ENCODE measurements at regions not wholly inside any gene's neighbourhood (a gene's known extent, or its start where the extent isn't known, plus 50 kb on each side); places are given as distances from the start of the nearest gene placed in this dataset.
"Not testable (repeated sequence)": the region's sequence is repeated elsewhere in the genome, so short reads cannot be mapped to it uniquely, and the experiment has no call there.

DNA sequence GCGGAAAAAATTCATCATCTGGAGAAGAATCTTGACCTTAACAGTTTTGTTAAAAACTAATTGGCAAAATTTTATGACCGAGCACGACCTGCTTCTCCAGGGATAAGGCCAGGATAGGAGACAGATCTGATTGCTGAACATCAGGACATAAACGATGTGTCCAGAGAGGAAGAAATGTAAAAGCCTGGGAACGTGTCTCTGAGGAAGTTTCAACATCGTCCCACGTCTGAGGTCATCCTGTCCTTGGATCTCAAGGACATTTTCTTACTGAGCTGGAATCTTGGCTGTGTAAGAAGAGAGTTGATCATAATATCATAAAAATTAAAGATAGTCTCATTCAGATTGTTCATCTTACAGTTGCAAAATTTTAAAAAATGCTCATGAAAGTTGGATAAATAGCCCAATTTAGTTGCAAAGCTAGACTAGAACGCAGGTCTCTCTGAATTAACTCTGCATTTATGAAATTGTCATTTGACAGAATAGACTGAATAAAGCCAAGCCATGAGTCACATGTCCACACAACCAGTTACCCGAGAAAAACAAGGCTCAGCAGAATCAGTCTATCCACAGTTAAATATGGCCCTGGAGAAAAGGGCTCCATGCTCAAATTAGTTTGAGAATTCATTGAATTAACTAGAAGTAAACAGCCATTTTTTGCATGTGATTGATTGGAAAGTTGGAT is 120.0 kb upstream of the EGFR start:
- no peak for DNase-seq

DNA sequence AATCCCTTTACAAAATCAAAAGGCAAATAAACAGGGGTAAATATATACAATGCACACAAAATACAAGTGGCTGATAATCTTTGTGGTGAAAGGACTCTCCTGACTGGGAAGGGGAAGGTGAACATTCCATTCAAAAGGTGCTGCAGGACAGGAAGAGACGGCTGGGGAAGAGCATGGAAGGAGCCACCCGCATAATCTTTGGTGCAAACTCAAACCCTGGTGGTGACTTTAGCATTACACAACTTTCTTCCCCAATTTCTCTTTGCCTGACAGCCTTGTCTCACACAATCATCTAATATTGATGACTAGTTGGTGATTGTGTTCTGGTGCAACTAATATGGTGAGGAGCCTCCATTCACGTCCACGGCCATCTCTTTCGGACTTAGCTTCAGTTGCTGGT is 117.0 kb upstream of the EGFR start:
- DNase-seq = no peak

DNA sequence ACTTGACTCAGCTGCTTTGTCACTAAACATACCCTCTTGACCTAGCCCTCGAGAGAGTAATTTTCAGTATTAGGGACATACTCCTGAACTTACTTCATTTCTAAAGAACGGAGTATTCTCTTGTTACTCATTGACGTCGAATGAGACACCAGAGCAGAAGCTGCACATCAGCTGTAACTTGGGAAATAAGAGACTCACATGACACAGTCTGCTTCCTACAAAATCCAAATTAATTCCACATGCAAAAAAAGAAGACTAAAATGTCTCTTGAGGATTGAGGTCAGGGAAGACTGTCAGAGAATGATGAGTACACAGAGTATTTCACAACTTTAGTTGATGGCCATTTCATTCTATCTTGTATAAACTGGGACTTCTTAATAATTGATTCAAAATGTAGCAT is 114.7 kb upstream of the EGFR start:
- no peak for DNase-seq

DNA sequence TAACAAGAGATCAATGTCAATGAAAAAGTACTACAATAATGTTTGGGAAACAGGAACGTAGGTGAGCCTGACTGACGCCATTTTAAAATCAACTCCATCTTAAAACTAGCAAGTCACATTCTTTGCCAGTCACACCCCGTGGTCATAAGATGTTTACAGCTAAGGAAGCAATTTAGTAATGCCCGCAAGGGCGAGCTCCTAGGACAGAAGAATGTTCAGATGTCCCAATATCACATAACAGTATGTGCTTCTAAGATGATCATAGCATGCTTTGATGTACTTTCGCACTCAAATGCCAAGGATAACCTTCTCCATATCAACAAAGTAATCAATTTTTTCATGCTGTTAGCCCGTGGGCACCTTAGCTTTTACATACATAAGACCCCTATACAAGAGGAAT is 113.8 kb upstream of the EGFR start:
- no peak for DNase-seq

DNA sequence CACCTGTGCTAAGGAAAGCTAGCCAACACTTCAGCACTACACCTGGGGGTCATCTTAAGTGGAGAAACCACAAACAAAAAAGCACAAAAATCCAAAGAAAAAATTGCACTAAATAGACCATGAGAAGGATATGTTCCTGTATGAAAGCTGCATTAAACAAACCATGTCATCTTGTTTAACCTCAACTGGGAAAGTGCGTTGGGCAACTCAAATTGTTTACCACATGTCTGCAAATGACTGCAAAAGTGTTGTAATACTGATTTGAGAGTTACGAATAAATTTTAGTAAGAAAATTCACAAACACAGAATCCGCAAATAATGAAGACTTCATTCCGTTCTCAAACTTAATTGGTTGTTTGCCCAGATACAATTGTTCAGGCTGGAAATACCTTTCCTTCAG is 111.9 kb upstream of the EGFR start:
- no peak for DNase-seq

DNA sequence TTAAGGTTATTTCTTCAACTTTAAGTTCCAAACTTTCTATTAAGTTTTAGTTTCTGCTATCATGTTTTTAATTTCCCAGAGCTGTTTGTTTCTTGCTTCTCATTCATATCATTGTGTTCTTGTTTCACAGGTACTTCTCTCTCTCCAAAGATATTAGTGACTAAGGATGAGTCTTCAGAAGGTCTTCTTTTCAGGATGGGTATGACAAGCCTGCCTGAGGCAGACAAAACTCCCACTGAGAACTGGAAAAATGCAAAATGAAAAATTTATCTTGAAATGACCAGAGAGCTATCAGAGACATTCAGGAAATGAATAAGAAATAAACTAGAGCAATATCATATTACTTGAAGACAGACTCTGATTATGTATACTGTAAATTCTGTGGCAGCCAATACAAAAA is 110.8 kb upstream of the EGFR start:
- no peak for DNase-seq

DNA sequence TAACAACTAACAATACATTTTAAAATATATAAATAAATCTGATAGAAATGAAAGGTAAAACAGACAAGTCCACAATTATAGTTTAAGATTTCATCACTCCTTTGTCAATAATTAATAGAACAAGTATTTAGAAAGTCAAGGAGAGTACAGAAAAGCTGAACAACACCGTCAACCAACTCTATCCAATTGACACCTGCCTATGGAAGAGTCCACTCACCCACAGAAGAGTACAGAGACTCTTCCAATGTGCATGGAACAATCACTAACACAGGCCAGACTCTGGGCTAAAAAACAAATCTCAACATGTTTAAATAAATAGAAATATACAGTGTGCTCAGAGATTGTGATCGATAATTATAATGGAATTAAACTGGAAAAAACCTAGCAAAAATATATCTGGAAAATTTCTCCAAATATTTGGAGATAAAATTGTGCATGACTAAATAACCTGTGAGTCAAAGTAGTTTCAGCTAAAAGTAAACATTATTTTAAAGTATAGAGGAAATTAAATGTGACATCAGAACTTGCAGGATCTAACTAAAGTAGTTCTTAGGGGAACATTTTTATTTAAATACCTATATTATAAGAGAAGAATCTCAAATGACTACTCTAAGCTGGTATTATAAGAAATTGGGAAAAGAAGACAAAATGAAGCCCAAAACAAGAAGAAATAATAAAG is 109.9 kb upstream of the EGFR start:
- DNase-seq = no peak

DNA sequence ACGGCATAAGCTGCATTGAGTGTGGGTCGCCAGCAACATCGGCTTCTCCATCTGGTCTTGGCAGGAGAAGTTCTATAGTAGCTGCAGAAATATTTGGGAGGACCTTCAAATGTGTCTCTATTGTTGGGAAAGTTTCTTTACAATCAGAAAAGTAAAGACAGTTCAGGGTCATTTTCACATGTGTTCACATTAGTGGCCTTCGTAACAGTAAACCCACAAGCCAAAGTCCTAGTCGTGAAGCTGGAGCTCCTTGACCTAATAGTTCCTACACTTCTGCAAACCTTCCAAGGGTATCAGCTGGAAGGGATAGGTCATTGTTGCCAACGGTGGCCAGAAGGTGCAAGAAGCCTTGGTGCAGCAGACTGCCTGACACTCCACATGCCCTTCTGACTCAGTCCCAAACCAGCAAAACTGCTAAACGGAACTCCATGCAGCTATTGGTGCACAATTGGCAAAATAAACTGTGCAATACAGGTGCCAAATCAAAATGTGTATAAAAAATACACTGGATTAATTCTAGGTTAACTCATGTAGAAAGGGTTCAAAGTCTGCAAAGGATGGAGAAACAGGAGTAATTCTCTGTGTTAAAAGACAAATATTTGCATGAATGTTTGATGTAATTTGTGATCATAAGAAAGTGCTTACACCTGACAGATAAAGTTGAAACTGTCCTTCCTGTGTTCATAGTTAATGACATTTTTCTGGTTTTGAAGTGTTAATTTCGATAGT is 102.8 kb upstream of the EGFR start:
- DNase-seq = no peak

DNA sequence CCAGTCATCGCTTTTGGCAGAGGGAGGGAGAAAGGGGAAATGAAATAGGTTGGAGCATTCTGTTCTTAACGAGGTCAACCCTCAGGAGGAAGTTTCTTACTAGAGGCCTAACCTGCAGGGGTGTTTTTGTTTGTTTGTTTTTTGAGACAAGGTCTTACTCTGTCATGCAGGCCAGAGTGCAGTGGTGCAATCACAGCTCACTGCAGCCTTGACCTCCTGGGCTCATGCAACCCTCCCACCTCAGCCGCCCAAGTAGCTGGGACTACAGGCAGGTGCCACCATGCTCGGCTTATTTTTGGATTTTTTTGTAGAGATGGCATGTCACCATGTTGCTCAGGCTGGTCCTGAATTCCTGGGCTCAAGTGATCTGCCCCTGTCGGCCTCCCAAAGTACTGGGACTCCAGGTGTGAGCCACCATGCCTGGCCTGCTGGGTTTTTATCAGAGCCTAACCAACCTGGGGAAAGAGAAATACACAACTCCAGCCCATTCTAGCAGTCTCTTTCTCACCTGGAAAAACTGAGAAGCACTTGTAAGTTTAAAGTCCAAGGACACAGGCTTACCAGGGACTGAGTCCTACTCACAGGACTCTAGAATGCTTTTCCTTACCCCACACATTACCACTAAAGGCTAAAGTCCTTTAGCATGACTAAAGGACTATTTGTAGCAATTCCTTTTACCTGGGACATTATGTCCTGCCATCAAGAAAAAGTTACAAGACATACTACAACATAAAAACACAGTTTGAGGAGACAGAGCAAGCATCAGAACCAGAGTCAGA is 101.0 kb upstream of the EGFR start:
- DNase-seq = no peak

DNA sequence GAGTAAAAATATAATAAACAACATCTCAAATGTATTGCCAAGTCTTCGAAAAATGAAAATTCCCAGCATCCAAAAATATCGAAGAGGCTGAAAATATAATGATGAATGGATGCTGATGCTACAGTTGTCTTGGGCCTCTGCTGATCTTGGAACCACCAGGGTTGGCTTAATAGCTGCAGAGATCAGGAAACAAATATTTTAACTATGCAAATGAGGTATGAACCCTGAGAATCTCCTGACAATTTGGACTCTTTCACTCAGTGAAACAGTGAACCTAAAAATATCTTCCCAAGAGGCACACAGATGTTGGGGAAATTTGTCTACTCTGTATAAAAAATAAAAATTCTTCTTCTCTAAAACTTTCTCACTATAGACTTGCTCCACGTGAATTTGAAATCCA is 97.7 kb upstream of the EGFR start:
- DNase-seq = no peak

DNA sequence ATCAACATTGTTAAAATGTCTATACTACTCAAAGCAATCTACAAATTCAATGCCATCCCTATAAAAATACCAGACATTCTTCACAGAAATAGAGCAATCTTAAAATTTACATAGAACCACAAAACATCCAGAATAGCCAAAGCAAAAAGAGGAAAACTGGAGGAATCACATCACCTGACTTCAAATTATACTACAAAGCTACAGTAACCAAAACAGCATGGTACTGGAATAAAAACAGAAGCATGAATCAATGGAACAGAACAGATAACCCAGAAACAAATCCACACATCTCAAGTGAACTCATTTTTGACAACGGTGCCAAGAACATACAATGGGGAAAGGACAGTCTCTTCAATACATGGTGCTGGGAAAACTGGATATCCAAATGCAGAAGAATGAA is 87.3 kb upstream of the EGFR start:
- no peak for DNase-seq

DNA sequence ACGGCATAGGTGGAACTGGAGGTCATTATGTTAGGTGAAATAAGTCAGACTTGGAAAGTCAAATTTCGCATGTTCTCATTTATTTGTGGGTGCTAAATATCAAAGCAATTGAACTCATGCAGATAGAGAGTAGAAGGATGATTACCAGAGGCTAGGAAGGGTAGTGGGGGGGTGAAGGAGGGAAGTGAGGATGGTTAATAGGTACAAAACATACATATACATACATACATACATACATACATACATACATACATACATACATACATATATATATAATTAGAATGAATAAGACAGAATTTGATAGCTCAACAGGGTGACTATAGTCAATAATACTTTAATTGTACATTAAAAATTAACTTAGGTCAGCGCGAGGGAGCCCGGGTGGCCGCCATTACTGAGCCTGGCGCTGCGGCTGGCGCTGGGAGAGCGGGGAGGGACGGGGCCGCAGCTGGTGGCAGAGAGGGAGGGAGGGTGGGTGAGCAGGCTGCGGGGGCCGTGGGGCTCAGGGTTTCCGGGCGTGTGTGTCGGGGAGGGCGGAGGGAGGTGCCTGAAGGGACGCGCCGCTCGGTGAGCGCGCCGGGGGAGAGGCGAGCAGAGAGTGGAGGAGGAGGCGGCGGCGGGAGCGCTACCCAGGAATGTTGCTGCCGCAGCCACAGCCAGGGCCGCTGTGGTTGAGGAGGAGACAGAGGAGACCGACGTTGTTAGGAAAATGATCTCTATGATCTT is 85.8 kb upstream of the EGFR start:
- DNase-seq = no peak

DNA sequence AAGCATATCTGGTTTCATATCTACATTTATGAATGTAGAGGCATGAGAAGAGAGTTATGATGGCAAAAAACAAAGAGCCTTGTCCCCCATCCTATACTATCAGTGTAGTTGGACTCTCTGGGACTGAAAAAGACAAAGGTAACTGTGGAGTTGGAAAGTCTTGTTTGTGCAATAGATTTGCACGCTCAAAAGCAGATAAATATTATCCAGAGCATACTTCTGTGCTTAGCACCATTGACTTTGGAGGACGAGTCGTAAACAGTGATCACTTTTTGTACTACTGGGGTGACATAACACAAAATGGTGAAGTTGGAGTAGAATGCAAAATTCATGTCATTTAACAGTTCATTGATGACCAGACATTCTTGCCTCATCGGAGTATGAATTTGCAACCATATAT is 85.2 kb upstream of the EGFR start:
- no peak for DNase-seq

DNA sequence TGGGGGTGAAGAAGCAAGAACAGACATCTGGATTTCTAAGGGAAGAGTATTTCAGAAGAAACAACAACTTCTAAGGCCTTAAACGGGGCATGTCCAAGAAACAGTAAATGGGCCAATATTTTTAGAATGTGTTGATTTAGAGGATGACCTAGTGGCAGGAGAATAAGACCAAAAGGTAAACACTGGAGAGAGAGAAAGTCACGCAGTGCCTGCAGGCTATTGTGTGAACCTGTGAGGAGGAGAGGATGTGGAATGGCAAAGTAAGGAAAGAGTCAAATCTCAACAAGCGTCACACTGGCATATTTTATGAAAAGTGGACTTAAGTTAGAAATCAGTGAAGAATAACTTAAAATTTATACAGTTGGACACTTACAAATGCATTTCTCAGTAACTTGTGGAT is 78.1 kb upstream of the EGFR start:
- DNase-seq = no peak

DNA sequence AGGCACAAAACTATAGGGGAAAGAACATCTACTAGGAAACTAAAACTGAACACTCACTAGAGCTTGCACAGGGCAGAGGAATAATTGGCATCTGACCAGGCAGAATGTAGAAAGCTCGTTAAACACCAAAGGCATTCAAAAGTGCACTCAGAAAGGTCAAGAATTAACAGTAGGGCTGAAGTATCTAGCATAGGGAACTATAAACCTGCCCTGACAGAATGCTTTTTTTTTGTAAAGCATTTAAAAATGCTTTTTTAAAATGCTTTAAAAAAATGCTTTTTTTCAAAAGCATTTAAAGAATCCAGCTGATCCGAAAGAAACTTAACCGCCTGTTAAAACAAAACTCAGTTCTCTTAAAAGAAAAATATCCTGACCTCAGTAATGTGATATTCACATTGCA is 74.6 kb upstream of the EGFR start:
- DNase-seq = no peak

DNA sequence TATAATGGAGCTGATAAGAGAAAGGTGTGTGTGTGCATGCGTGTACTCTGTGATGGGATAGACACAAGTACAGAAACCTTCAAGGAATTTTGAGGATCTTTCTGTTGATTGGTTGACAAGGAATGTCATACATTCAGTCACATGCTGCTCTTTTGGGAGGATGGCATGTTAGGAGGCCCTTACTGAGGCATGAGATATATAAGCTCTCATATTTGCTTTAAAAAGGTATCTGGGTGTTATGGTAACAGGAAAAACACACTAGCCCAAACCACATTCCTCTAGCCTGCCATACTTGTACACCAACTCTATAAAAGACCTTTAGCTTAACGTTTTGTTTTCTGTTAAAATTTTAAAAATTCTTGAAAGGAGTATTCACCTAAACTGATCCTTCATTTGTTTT is 72.5 kb upstream of the EGFR start:
- no peak for DNase-seq

DNA sequence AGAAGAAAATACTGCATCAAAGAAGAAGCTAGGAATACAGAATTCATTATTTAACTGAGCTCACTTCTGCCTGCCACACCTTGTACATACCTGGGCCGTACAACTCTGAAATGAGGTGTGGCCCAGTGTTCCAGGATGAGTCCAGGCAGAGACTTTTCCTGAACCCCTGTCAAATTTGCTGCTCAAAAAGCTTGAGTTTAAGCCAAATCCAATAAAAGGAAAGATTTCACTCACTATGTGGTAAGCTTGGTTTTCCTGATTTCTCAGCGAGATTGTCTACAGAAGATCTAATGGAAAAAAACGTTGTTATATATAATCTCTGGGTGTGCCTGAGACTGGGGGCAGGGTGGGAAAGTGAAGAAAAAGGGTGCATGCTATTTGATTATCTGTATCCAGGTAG is 72.1 kb upstream of the EGFR start:
- no peak for DNase-seq

DNA sequence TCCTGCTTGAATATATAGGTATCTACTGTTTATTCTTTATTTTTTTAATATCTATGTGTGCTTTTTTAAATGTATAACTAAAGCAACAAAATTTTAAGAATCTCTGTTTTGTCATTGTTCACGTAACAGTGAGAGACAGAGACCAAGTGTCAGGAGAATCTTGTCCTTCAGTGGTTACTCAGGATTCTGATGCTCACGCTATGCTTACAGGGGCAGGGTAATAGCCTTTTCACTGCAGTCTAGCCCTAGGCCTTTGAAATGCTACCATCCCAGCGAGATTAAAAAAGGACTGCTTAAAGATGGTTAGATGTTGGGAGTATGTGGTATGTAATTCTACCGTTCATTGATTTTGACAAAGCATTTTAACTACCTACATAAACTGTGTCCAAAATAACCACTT is 71.6 kb upstream of the EGFR start:
- DNase-seq = no peak

DNA sequence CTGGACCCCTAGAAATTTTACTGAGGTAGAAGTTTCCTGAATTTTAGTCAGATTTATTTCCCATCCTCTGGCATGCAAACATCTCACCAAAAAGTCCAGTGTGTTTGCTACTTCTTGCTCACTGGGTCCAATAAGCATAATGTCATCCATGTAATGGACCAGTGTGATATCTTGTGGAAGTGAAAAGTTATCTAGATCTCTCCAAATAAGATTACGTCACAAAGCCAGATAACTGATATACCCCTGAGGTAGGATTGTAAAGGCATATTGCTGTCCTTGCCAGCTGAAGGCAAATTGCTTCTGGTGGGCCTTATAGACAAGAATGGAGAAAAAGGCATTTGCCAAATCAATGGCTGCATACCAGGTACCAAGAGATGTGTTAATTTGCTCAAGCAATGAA is 69.3 kb upstream of the EGFR start:
- DNase-seq = not testable (repeated sequence)

DNA sequence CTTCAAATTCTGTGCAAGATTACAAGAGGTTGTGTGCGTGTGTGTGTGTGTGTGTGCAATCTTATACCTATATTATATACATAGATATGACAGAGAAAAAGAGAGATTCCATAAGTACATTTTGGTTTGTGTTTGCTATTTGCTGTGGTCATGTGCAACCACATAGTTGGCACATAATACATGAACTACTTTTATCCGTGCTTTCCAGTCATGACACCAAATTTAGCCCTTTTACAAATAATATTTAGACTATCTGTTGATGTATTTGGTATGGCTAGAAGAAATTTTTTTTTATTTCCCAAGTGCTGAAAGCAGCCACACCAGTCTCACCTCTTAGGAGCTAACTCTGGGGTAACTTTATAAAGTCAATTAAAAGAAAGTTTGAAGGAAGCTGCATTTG is 63.5 kb upstream of the EGFR start:
- no peak for DNase-seq

DNA sequence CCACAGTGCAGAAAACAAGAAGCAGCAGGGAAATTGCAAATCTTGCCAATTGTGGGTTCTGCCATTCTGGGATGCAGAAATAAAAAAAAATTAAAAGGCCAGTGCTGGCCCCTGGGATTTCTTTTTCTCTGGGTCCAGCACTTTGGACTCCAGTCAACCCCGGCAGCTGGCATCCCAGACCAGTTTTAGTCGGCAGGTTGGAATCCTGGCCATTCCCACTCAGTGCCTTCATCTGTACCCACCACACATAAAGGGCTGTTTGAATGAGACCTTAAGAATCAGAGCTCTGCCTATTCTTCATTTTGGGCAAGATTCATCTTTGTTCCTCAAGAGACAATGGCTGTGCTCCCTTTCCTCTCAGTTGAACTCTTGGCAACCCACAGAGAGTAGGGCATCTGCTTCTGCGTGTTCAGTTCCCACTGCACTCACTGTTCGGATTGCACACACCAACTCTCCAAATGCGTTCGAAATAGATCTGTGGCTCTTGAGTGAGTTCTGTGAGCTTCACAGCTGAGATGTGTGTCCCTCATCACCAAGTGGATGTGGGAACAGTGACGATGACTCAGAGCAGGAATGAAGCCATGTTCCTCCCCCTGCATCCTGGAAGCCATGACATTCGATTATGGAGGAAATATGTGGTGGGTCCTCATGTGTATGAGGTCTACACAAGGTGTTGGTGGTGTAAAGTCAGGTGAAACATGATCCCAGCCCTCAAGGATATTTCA is 63.0 kb upstream of the EGFR start:
- DNase-seq = no peak

DNA sequence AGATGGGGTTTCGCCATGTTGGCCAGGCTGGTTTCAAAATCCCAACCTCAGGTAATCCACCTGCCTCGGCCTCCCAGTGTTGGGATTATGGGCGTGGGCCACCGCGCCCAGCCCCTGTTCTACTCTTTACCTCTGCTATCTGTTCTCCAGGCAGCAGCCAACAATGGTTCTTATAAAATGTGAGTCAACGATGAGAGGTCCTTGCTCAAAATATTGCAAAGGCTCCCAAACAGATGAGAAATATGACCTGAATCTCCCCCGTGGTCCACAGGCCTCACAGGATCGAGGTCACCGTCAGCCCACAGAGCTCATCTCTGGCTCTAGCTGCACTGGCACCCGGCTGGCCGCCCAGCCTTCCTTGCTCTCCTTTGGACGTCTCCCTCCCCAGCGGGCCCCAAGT is 62.0 kb upstream of the EGFR start:
- no peak for DNase-seq

All from hematopoietic multipotent progenitor cell treated with erythropoietin and hydrocortisone succinate and interleukin-3 and kit ligand, for 6 days (in vitro differentiated cells).